PC-9 (cell line): ENCODE measurements at regions not wholly inside any gene's neighbourhood (a gene's known extent, or its start where the extent isn't known, plus 50 kb on each side); places are given as distances from the start of the nearest gene placed in this dataset.
"Not testable (repeated sequence)": the region's sequence is repeated elsewhere in the genome, so short reads cannot be mapped to it uniquely, and the experiment has no call there.

ENCODE experiments used
- BruUV-seq: library from RNA; stranded (reverse); fragments of 400-500 nt; replicated peaks from 2 replicates; lab custom pipeline; 2021; lab: Mats Ljungman, UMichigan
- CTCF ChIA-PET: fragments of 300-600 bp; sonication (Branson Sonifier 250); formaldehyde crosslinking; loops from one replicate; lab custom pipeline; 2022; ENCODE audit warnings: antibody characterized with exemption; lab: Charles Lee
- POLR2A ChIA-PET: fragments of 300-600 bp; sonication (Branson Sonifier 250); formaldehyde crosslinking; loops from one replicate; lab custom pipeline; 2022; ENCODE audit warnings: antibody characterized with exemption; ENCODE audit not compliant: unreplicated experiment; lab: Charles Lee
- DNase-seq, 2 experiments: peaks; one replicate each; pipeline versions ENCODE4 v3.0.0 to v3.0.0-alpha.2; 2015 to 2022; ENCODE audit warnings: mixed read lengths in 1 of 2
- H2AFZ ChIP-seq: fragments of 200-600 bp; sonication (generic); 2 replicates; pipeline ENCODE4 v1.8.1; 2017; ENCODE audit warnings: antibody characterized with exemption
- H3F3A ChIP-seq: fragments of 200-600 bp; sonication (generic); 2 replicates; pipeline ENCODE4 v1.8.1; 2017; ENCODE audit warnings: antibody characterized with exemption, mild to moderate bottlenecking, low read depth; ENCODE audit not compliant: insufficient read depth
- H3K27ac ChIP-seq: fragments of 200-600 bp; sonication (generic); 2 replicates; pipeline ENCODE4 v1.6.1; 2016; ENCODE audit warnings: mixed run types
- H3K27me3 ChIP-seq: fragments of 200-600 bp; sonication (generic); 2 replicates; pipeline ENCODE4 v1.6.1; 2016; ENCODE audit warnings: low read depth, mixed run types; ENCODE audit not compliant: insufficient read depth
- H3K36me3 ChIP-seq: fragments of 200-600 bp; sonication (generic); 2 replicates; pipeline ENCODE4 v1.6.1; 2016; ENCODE audit warnings: low read depth, mixed run types
- H3K4me1 ChIP-seq: fragments of 200-600 bp; sonication (generic); replicated peaks from 2 replicates; pipeline ENCODE4 v1.6.1; 2016; ENCODE audit warnings: mixed run types; ENCODE audit not compliant: insufficient read depth
- H3K4me2 ChIP-seq: fragments of 200-600 bp; sonication (generic); 2 replicates; pipeline ENCODE4 v1.6.1; 2017; ENCODE audit warnings: mixed run types
- H3K4me3 ChIP-seq: fragments of 200-600 bp; sonication (generic); 2 replicates; pipeline ENCODE4 v1.6.1; 2016; ENCODE audit warnings: mixed run types
- H3K79me2 ChIP-seq: fragments of 200-600 bp; sonication (generic); 2 replicates; pipeline ENCODE4 v1.6.1; 2017; ENCODE audit warnings: low read depth, mixed run types
- H3K9me2 ChIP-seq: fragments of 200-600 bp; sonication (generic); 2 replicates; pipeline ENCODE4 v1.8.1; 2017; ENCODE audit warnings: mild to moderate bottlenecking; ENCODE audit not compliant: insufficient read depth
- H3K9me3 ChIP-seq: fragments of 200-600 bp; sonication (generic); 2 replicates; pipeline ENCODE4 v1.8.1; 2016; ENCODE audit warnings: low read depth; ENCODE audit not compliant: insufficient read depth
- H4K20me1 ChIP-seq: fragments of 200-600 bp; sonication (generic); 2 replicates; pipeline ENCODE4 v1.8.1; 2017; ENCODE audit not compliant: insufficient read depth
- EZH2 ChIP-seq: fragments of 200-600 bp; sonication (generic); IDR thresholded peaks from 2 replicates; pipeline ENCODE4 v1.8.0; 2017; ENCODE audit warnings: antibody characterized with exemption, low read depth
- intact Hi-C: fragments of 100-400 bp; cut with micrococcal nuclease; formaldehyde crosslinking; loops from one replicate; pipeline ENCODE4 v1.10.0; 2022; ENCODE audit not compliant: unreplicated experiment
- TF ChIP-seq, protein P1 (sequence below): fragments of 200-600 bp; sonication (generic); conservative IDR thresholded peaks from 2 replicates; pipeline ENCODE4 v1.6.1; 2017; ENCODE audit warnings: mixed run types, antibody characterized with exemption, mild to moderate bottlenecking, moderate library complexity

DNA sequence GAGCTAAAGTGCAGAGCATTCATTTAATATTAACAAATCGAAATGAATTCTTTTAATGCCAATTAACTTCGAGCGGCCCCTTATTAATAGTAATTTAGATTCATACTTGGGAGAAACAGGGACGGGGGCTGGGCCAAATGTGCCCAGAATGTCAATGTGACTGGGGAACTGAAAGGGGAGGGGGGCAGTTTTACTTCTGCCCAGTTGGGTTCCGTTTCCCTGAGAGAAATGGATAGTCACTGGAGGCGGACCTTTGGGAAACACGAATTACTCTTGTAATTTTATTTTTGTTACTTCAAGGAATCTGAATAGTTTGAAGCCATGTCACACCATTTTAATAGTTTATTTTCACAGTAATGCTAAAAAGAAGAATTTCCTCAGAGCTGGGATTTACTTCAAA, 64.8 kb downstream of the SMUG1 start:
- H3K4me3 ChIP-seq, H3K4me1 ChIP-seq, intact Hi-C loops, CTCF ChIA-PET, H2AFZ ChIP-seq, H3K9me2 ChIP-seq, H3K79me2 ChIP-seq, H3K27me3 ChIP-seq, H4K20me1 ChIP-seq, H3K27ac ChIP-seq, H3K9me3 ChIP-seq, H3K4me2 ChIP-seq, H3F3A ChIP-seq, BruUV-seq, DNase-seq, H3K36me3 ChIP-seq, POLR2A ChIA-PET: not testable (repeated sequence)

DNA sequence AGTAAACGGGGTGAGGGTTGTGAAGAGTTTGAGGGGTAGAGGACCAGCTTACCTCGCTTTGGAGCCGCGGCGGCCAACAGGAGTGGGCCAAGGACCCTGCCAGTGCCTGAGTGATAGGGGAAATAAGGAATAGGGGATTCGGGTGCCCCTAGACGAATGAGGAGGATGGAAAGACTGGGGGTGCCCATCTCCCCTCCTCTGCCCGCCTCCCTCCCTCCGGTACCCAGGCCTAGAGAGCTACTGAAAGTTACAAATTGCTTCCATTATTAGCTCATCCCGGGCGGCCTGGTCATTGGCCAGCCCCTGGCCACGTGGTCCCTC, 63.1 kb downstream of the SMUG1 start:
- H3K36me3 ChIP-seq, H3K27me3 ChIP-seq, H3F3A ChIP-seq, DNase-seq, H3K4me1 ChIP-seq, H3K9me3 ChIP-seq, intact Hi-C loops, H3K9me2 ChIP-seq, H3K4me2 ChIP-seq, BruUV-seq, H3K79me2 ChIP-seq, H2AFZ ChIP-seq, H3K27ac ChIP-seq, H4K20me1 ChIP-seq, H3K4me3 ChIP-seq: not testable (repeated sequence)
- ChIA-PET CTCF (interaction anchor here (0.6 to 0.7 kb wide), 2 partner anchors 182 to 524 kb away, joined by 4 to 6 read pairs; no protein-coding TSS in a partner anchor), POLR2A (interaction anchor here (0.6 kb wide), 1 partner anchor 70 kb away, joined by 4 read pairs; no protein-coding TSS in a partner anchor)

DNA sequence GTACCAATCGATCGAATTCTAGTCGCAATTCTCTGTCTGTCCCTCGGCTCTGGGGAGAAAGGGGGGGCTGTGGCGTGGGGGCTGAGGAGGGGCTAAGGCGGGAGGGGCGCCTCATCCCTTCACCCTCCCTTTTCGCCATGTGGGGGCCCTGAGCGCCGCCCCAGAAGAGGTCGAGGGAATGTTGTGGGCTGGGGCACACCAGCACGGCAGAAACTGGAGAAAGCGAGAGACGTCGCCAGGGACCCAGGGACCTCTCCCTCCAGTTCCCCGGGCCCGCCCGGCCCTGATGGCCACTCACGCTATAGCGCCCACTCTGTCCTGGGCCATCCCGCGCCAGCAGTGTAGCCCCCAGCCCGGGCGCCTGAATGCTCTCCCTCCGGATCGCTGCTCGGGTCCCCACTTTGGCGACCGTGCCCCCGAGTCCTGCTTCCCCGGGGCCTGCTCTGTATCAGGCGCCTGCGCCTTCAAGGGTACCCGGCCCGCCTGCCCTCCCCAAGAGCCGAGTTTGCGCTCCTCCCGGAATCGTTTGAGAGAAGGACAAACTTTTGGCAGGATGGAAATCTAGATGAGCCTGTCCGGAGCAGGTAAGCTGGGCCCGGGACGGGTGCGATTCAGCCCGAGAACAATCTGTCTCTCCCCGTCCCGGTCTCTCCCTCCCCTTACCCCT, 62.6 kb downstream of the SMUG1 start:
- H3K4me1 ChIP-seq, result no peaks in the 10 kb centered on the region
- no peaks in the 10 kb centered on the region for H3K9me3 ChIP-seq
- no peaks in the 10 kb centered on the region for H3K36me3 ChIP-seq
- peaks cover 5% of the 10 kb centered on the region; the same call in 1 of the 2 replicates for H3K27me3 ChIP-seq
- BruUV-seq, result no TSS peak
- no peak overlapping the region for H3K27ac ChIP-seq
- DNase-seq, result no peak
- H3K9me2 ChIP-seq, result no peaks in the 10 kb centered on the region
- TF ChIP-seq, protein P1, sequence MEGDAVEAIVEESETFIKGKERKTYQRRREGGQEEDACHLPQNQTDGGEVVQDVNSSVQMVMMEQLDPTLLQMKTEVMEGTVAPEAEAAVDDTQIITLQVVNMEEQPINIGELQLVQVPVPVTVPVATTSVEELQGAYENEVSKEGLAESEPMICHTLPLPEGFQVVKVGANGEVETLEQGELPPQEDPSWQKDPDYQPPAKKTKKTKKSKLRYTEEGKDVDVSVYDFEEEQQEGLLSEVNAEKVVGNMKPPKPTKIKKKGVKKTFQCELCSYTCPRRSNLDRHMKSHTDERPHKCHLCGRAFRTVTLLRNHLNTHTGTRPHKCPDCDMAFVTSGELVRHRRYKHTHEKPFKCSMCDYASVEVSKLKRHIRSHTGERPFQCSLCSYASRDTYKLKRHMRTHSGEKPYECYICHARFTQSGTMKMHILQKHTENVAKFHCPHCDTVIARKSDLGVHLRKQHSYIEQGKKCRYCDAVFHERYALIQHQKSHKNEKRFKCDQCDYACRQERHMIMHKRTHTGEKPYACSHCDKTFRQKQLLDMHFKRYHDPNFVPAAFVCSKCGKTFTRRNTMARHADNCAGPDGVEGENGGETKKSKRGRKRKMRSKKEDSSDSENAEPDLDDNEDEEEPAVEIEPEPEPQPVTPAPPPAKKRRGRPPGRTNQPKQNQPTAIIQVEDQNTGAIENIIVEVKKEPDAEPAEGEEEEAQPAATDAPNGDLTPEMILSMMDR, result no peak
- no peak for TF ChIP-seq EZH2
- no peak overlapping the region for H2AFZ ChIP-seq
- intact Hi-C loops, result no loop called here
- no peak overlapping the region for H3K4me3 ChIP-seq
- no peak overlapping the region for H3K4me2 ChIP-seq
- no peaks in the 10 kb centered on the region for H3K79me2 ChIP-seq
- CTCF ChIA-PET, result interaction anchor here (0.6 to 0.7 kb wide), 2 partner anchors 181 to 523 kb away, joined by 4 to 6 read pairs; no protein-coding TSS in a partner anchor
- H3F3A ChIP-seq, result no peaks in the 10 kb centered on the region
- POLR2A ChIA-PET, result interaction anchor here (0.6 kb wide), 1 partner anchor 70 kb away, joined by 4 read pairs; no protein-coding TSS in a partner anchor
- no peaks in the 10 kb centered on the region for H4K20me1 ChIP-seq

DNA sequence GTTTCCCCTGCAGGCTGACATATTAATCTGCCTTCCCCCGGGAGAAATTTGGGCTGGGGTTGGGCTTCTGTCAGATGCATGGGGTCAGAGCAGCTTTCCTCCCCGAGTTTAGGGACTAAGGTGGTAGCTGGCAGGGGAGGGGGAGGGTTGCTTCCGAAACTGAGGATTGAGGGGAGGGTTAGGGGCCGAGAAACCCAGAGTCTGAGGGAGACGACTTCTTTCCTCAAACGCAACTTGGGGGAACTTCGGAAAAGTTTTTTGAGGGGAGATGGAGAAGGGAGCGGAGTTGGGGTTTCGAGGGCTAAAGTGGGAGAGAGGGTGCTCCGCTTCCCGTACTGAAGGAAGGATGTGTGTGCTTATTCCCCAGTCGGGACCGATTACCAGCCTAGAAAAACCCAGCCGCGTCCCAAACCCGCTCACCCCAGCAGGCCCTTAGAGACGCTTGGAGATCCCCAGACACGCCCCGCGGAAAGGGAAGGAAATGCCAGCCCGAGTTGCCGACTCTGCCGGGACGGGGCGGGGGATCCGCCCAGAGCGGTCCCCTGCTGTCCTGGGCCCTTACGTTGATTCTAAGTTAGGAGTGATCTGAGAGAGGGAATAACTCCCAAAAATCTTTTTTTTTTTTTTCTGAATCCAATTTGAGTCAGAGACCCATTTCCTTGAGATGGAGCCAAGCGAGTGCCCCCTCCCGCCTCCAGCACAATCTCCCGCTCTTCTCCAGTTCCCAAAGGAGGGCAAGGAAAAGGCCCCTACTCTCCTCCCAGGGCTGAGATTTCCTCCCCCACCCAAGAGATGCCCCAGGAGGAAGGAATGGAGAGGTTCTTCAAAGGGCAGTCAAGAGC, 61.9 kb downstream of the SMUG1 start:
- intact Hi-C loops, result no loop called here
- Histone ChIP-seq H3K27ac (no peak overlapping the region), H3K9me2 (no peaks in the 10 kb centered on the region), H3K4me2 (no peak overlapping the region), H3K79me2 (no peaks in the 10 kb centered on the region), H3K27me3 (peaks cover 5% of the 10 kb centered on the region; the same call in 1 of the 2 replicates), H3F3A (no peaks in the 10 kb centered on the region), H2AFZ (no peak overlapping the region), H3K36me3 (no peaks in the 10 kb centered on the region), H4K20me1 (no peaks in the 10 kb centered on the region), H3K4me3 (no peak overlapping the region), H3K9me3 (no peaks in the 10 kb centered on the region), H3K4me1 (no peaks in the 10 kb centered on the region)
- BruUV-seq, result no TSS peak
- POLR2A ChIA-PET, result no interaction called here
- DNase-seq, result no peak
- no peak for TF ChIP-seq EZH2
- TF ChIP-seq, protein P1, result no peak
- CTCF ChIA-PET, result no interaction called here
